Right cardiac atrium (tissue), 5 donors: ENCODE measurements at regions not wholly inside any gene's neighbourhood (a gene's known extent, or its start where the extent isn't known, plus 50 kb on each side); places are given as distances from the start of the nearest gene placed in this dataset.
"Not testable (repeated sequence)": the region's sequence is repeated elsewhere in the genome, so short reads cannot be mapped to it uniquely, and the experiment has no call there.

ENCODE experiments used
- ATAC-seq, 2 donors: fragments of 200-7000 bp; cut with Tn5 transposase; one replicate each; pipeline versions ENCODE4 v1.8.0 to v1.9.1; 2020; ENCODE audit warnings: moderate library complexity in 2 of 2, mild to moderate bottlenecking in 1 of 2
- DNase-seq, 3 donors: peaks; one replicate each; pipeline ENCODE4 v3.0.0-alpha.2; 2020
- H3K27ac ChIP-seq: one replicate; pipeline ENCODE4 v1.5.1; 2013; ENCODE audit warnings: mild to moderate bottlenecking, low read length, control low read depth, moderate library complexity
- H3K27me3 ChIP-seq: one replicate; pipeline ENCODE4 v1.6.1; 2013; ENCODE audit not compliant: control insufficient read depth, insufficient read depth
- H3K4me1 ChIP-seq: one replicate; pipeline ENCODE4 v1.6.1; 2013; ENCODE audit warnings: low read length; ENCODE audit not compliant: control insufficient read depth, insufficient read depth
- H3K4me3 ChIP-seq: one replicate; pipeline ENCODE4 v1.5.1; 2013; ENCODE audit warnings: low read length, control low read depth
- H3K9me3 ChIP-seq: one replicate; pipeline ENCODE4 v1.6.1; 2013; ENCODE audit warnings: low read length; ENCODE audit not compliant: control insufficient read depth
- WGBS: extraction: QIAGEN DNeasy Blood & Tissue Kit; methylation state at CpG from one replicate; pipeline ENCODE4 v1.1.7; 2013; 5-methylcytosine and 5-hydroxymethylcytosine counted together
- intact Hi-C, 4 donors: fragments of 100-400 bp; cut with DNase I; formaldehyde crosslinking; loops; one replicate each; pipeline versions ENCODE4 v1.11.0 to v1.14.0; 2022 to 2023
- donor health status: healthy with polysubstance abuse.
- donor health status: DM: no; HTN: yes; CAD: no.
- donor health status: DM: no; HTN: no; CAD: no.
- donor health status: DM: no; HTN: yes; CAD: no; lungs with severe emphysema.
- donor health status: DM: yes; HTN: yes; CAD: no.

- H3K4me3 ChIP-seq, intact Hi-C loops, H3K27ac ChIP-seq, H3K27me3 ChIP-seq, H3K9me3 ChIP-seq, DNase-seq, ATAC-seq, H3K4me1 ChIP-seq: not testable (repeated sequence)
Measured at GRCh38 chr6:57708061-57708460, 390.6 kb downstream of the PRIM2 start.

- H3K4me3 ChIP-seq, ATAC-seq, H3K27me3 ChIP-seq, DNase-seq, intact Hi-C loops, H3K9me3 ChIP-seq, H3K27ac ChIP-seq, H3K4me1 ChIP-seq: not testable (repeated sequence)
- WGBS, result 84% methylated on average over 1 of the region's 2 CpGs
Measured at GRCh38 chr6:57722546-57722945, 405.1 kb downstream of the PRIM2 start.

- DNase-seq, ATAC-seq: not testable (repeated sequence)
- 79% methylated on average over 10 of the region's 10 CpGs for WGBS
Measured at GRCh38 chr6:57723815-57724401, 406.5 kb downstream of the PRIM2 start.

GRCh38 chr6:57729407-57729806 is 412.0 kb downstream of the PRIM2 start:
- H3K9me3 ChIP-seq, H3K27ac ChIP-seq, H3K4me3 ChIP-seq, H3K27me3 ChIP-seq, DNase-seq, intact Hi-C loops, ATAC-seq, H3K4me1 ChIP-seq: not testable (repeated sequence)
- 60% methylated on average over 1 of the region's 2 CpGs for WGBS

More at GRCh38 chr6:57723815-57724401, 406.5 kb downstream of the PRIM2 start:
- H3K27me3 ChIP-seq, H3K4me3 ChIP-seq, H3K9me3 ChIP-seq, H3K27ac ChIP-seq, H3K4me1 ChIP-seq, intact Hi-C loops: not testable (repeated sequence)

- H3K9me3 ChIP-seq, H3K27ac ChIP-seq, ATAC-seq, DNase-seq, H3K27me3 ChIP-seq, intact Hi-C loops, H3K4me3 ChIP-seq, H3K4me1 ChIP-seq: not testable (repeated sequence)
- 53% methylated on average over 4 of the region's 4 CpGs for WGBS
Measured at GRCh38 chr6:57730726-57731125, 413.3 kb downstream of the PRIM2 start.

GRCh38 chr6:57747716-57748115 is 430.3 kb downstream of the PRIM2 start:
- H3K27ac ChIP-seq, H3K9me3 ChIP-seq, H3K4me1 ChIP-seq, DNase-seq, H3K4me3 ChIP-seq, H3K27me3 ChIP-seq, intact Hi-C loops, ATAC-seq: not testable (repeated sequence)
- 79% methylated on average over 5 of the region's 5 CpGs for WGBS

GRCh38 chr6:57759850-57760249 is 442.4 kb downstream of the PRIM2 start:
- 69% methylated on average over 1 of the region's 1 CpG for WGBS
- intact Hi-C loops, H3K9me3 ChIP-seq, H3K27ac ChIP-seq, H3K27me3 ChIP-seq, H3K4me1 ChIP-seq, ATAC-seq, H3K4me3 ChIP-seq, DNase-seq: not testable (repeated sequence)

GRCh38 chr6:57792720-57793397 is 475.4 kb downstream of the PRIM2 start:
- H3K27me3 ChIP-seq, H3K9me3 ChIP-seq, intact Hi-C loops, H3K4me3 ChIP-seq, H3K4me1 ChIP-seq, ATAC-seq, H3K27ac ChIP-seq: not testable (repeated sequence)
- DNase-seq, result peak in 1 of 3 donors; percentile 20
- 5% methylated on average over 25 of the region's 25 CpGs for WGBS

GRCh38 chr6:57793398-57793762 is 475.9 kb downstream of the PRIM2 start:
- intact Hi-C loops, DNase-seq, ATAC-seq, H3K4me3 ChIP-seq, H3K9me3 ChIP-seq, H3K27me3 ChIP-seq, H3K27ac ChIP-seq, H3K4me1 ChIP-seq: not testable (repeated sequence)
- 3% methylated on average over 9 of the region's 9 CpGs for WGBS

GRCh38 chr6:57799703-57800479 is 482.5 kb downstream of the PRIM2 start:
- H3K27me3 ChIP-seq, H3K27ac ChIP-seq, H3K4me3 ChIP-seq, DNase-seq, H3K9me3 ChIP-seq, intact Hi-C loops, ATAC-seq, H3K4me1 ChIP-seq: not testable (repeated sequence)
- WGBS, result 3% methylated on average over 38 of the region's 38 CpGs

GRCh38 chr6:57808581-57808980 is 491.2 kb downstream of the PRIM2 start:
- ATAC-seq, intact Hi-C loops, DNase-seq, H3K27me3 ChIP-seq, H3K9me3 ChIP-seq, H3K27ac ChIP-seq, H3K4me1 ChIP-seq, H3K4me3 ChIP-seq: not testable (repeated sequence)
- 2% methylated on average over 21 of the region's 21 CpGs for WGBS
